ENCODE measurements at regions not wholly inside any gene's neighbourhood (a gene's known extent, or its start where the extent isn't known, plus 50 kb on each side); places are given as distances from the start of the nearest gene placed in this dataset.

DNA sequence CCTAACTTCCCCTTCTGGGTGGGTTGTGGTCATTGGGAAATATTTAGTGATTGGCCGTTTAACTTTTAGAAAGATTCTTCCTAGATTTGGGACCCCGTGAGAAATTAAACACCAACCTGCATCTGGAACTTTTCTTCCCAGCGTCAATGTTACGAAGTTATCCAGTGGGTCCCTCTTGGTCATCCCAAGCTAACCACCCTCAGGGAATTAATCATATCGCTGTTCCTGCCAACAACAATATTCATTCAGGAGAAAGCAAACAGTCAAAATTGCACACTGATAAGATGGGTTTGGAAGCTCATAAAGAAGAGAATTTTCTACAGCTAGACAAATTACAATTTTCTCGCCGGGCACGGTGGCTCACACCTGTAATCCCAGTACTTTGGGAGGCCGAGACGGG is 121.2 kb upstream of the STX18 start:
- TF ChIP-seq, protein P1, sequence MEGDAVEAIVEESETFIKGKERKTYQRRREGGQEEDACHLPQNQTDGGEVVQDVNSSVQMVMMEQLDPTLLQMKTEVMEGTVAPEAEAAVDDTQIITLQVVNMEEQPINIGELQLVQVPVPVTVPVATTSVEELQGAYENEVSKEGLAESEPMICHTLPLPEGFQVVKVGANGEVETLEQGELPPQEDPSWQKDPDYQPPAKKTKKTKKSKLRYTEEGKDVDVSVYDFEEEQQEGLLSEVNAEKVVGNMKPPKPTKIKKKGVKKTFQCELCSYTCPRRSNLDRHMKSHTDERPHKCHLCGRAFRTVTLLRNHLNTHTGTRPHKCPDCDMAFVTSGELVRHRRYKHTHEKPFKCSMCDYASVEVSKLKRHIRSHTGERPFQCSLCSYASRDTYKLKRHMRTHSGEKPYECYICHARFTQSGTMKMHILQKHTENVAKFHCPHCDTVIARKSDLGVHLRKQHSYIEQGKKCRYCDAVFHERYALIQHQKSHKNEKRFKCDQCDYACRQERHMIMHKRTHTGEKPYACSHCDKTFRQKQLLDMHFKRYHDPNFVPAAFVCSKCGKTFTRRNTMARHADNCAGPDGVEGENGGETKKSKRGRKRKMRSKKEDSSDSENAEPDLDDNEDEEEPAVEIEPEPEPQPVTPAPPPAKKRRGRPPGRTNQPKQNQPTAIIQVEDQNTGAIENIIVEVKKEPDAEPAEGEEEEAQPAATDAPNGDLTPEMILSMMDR (IDR thresholded peaks at IDR 0.05): no peak
- H3K4me3 ChIP-seq (ENCODE audit: low read length): no peak overlapping the region
- H3K36me3 ChIP-seq (ENCODE audit: control insufficient read depth, insufficient read depth, low read length): no peaks in the 10 kb centered on the region
- Mint-ChIP-seq H3K36me3 (no peaks in the 10 kb centered on the region), H3K27ac (no peak overlapping the region), H3K4me1 (no peaks in the 10 kb centered on the region), H3K27me3 (ENCODE audit: low read depth in 2 of 2) (no peaks in the 10 kb centered on the region), H3K9me3 (no peaks in the 10 kb centered on the region), H3K4me3 (no peak overlapping the region)
- no peak overlapping the region for H3K27ac ChIP-seq (ENCODE audit: low read length)
- intact Hi-C loops (cut with micrococcal nuclease): no loop called here
- ATAC-seq (no peak), DNase-seq (no peak)
- no peaks in the 10 kb centered on the region for H3K4me1 ChIP-seq (ENCODE audit: control insufficient read depth, insufficient read depth, low read length)
- H3K9me3 ChIP-seq (ENCODE audit: control insufficient read depth, insufficient read depth, low read length): no peaks in the 10 kb centered on the region
- no peaks in the 10 kb centered on the region for H3K27me3 ChIP-seq (ENCODE audit: control insufficient read depth, insufficient read depth, low read length)
- WGBS (ENCODE audit: insufficient coverage): 95% methylated on average over 10 of the region's 10 CpGs

DNA sequence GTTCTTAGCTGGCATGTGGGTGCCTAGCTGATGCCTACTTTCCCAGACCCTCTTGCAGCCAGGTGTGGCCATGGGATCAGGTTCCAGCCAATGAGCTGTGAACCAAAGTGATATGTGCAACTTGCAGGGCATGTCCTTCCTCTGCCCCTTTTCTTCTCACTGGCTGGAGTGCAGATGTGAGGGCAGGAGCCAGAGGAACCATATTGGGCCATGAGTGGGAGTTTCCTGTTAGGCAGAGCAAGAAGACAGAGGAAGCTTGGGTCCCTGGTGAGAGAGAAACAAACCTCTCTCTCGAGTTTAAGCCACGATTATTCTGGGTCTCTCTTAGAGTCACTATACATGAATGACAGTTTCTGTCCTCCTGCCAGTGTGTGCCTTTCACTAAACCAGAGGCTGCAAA is 120.4 kb upstream of the STX18 start:
- Histone ChIP-seq H3K4me1 (ENCODE audit: control insufficient read depth, insufficient read depth, low read length) (no peaks in the 10 kb centered on the region), H3K9me3 (ENCODE audit: control insufficient read depth, insufficient read depth, low read length) (no peaks in the 10 kb centered on the region), H3K4me3 (ENCODE audit: low read length) (no peak overlapping the region), H3K27me3 (ENCODE audit: control insufficient read depth, insufficient read depth, low read length) (no peaks in the 10 kb centered on the region), H3K36me3 (ENCODE audit: control insufficient read depth, insufficient read depth, low read length) (no peaks in the 10 kb centered on the region), H3K27ac (ENCODE audit: low read length) (no peak overlapping the region)
- DNase-seq (no peak), ATAC-seq (no peak)
- Mint-ChIP-seq H3K4me3 (no peak overlapping the region), H3K36me3 (no peaks in the 10 kb centered on the region), H3K9me3 (no peaks in the 10 kb centered on the region), H3K27me3 (ENCODE audit: low read depth in 2 of 2) (no peaks in the 10 kb centered on the region), H3K27ac (no peak overlapping the region), H3K4me1 (no peaks in the 10 kb centered on the region)
- WGBS (ENCODE audit: insufficient coverage): 75% methylated on average over 2 of the region's 2 CpGs
- TF ChIP-seq, protein P1 (IDR thresholded peaks at IDR 0.05): no peak
- intact Hi-C loops (cut with micrococcal nuclease): no loop called here

DNA sequence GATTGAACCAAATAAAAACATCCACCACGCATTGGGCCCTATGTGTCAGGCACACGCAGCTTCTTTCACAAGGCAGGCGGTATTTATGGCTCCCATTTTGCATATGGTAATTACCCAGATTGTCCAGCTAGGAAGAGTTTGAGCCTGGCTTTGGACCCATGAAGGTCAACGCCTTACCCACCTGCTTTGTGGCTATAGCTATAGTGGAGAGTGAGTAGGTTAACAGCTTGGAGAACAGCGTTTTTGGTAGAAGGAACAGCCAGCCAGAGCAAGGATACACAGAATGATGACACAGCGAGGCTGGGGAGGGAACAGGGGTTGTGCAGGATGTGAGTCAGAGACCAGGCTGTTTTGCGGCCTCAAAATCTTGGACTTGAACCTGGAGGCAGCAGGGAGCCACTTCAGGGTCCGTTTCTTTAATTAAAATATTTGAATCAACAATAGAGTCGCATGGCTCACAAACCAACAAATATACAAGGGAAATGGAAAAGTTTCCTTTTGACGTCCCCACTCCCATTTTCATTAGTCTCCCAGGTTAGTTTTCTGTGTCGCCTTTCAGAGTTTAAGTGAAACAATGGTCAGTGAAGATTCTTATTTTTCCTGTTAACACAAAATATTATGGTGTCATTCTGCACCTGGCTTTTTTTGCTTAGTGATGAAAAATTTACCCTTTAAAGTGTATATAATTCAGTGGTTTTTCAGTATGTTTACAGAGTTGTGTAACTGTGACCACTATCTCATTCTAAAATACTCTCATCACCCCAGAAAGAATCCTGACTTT is 118.2 kb upstream of the STX18 start:
- H3K9me3 Mint-ChIP-seq: no peaks in the 10 kb centered on the region
- Histone ChIP-seq H3K4me1 (ENCODE audit: control insufficient read depth, insufficient read depth, low read length) (no peaks in the 10 kb centered on the region), H3K9me3 (ENCODE audit: control insufficient read depth, insufficient read depth, low read length) (no peaks in the 10 kb centered on the region), H3K27ac (ENCODE audit: low read length) (no peak overlapping the region), H3K4me3 (ENCODE audit: low read length) (no peak overlapping the region), H3K27me3 (ENCODE audit: control insufficient read depth, insufficient read depth, low read length) (no peaks in the 10 kb centered on the region), H3K36me3 (ENCODE audit: control insufficient read depth, insufficient read depth, low read length) (no peaks in the 10 kb centered on the region)
- WGBS (ENCODE audit: insufficient coverage): 91% methylated on average over 10 of the region's 11 CpGs
- TF ChIP-seq, protein P1 (IDR thresholded peaks at IDR 0.05): no peak
- H3K27ac Mint-ChIP-seq: no peak overlapping the region
- no peaks in the 10 kb centered on the region for H3K4me1 Mint-ChIP-seq
- no peaks in the 10 kb centered on the region for H3K27me3 Mint-ChIP-seq (ENCODE audit: low read depth in 2 of 2)
- ATAC-seq (no peak), DNase-seq (no peak)
- no peak overlapping the region for H3K4me3 Mint-ChIP-seq
- H3K36me3 Mint-ChIP-seq: no peaks in the 10 kb centered on the region
- intact Hi-C loops (cut with micrococcal nuclease): no loop called here

DNA sequence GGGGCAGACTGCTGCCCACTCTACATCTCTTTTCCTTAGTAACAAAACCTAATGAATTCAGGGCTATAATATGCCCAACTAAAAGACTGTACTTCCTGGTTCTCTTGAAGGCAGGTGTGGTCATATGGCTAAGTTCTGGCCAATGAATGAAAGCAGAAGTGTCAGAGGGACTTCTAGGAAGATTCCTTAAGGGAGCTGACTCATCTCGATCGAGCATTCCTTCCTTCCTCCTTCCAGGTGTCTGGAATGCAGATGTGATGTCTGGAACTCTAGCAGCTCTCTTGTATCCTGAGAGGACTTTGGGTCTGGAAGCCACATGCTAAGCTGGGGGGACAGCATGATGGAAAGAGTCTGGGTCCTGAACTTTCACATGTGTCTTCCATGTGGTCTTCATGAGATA is 116.2 kb upstream of the STX18 start:
- H3K4me1 ChIP-seq (ENCODE audit: control insufficient read depth, insufficient read depth, low read length): no peaks in the 10 kb centered on the region
- intact Hi-C loops (cut with micrococcal nuclease): no loop called here
- ATAC-seq (no peak), DNase-seq (no peak)
- no peaks in the 10 kb centered on the region for H3K27me3 ChIP-seq (ENCODE audit: control insufficient read depth, insufficient read depth, low read length)
- no peaks in the 10 kb centered on the region for H3K4me1 Mint-ChIP-seq
- 90% methylated on average over 2 of the region's 2 CpGs for WGBS (ENCODE audit: insufficient coverage)
- H3K4me3 ChIP-seq (ENCODE audit: low read length): no peak overlapping the region
- H3K4me3 Mint-ChIP-seq: no peak overlapping the region
- H3K36me3 Mint-ChIP-seq: no peaks in the 10 kb centered on the region
- no peaks in the 10 kb centered on the region for H3K36me3 ChIP-seq (ENCODE audit: control insufficient read depth, insufficient read depth, low read length)
- no peaks in the 10 kb centered on the region for H3K9me3 Mint-ChIP-seq
- H3K9me3 ChIP-seq (ENCODE audit: control insufficient read depth, insufficient read depth, low read length): no peaks in the 10 kb centered on the region
- no peaks in the 10 kb centered on the region for H3K27me3 Mint-ChIP-seq (ENCODE audit: low read depth in 2 of 2)
- H3K27ac ChIP-seq (ENCODE audit: low read length): no peak overlapping the region
- TF ChIP-seq, protein P1 (IDR thresholded peaks at IDR 0.05): no peak
- H3K27ac Mint-ChIP-seq: no peak overlapping the region
